OCI-LY7 (cell line): ENCODE measurements at regions not wholly inside any gene's neighbourhood (a gene's known extent, or its start where the extent isn't known, plus 50 kb on each side); places are given as distances from the start of the nearest gene placed in this dataset.

ENCODE experiments used
- EZH2phosphoT487 ChIP-seq: fragments of 200-600 bp; sonication (generic); IDR thresholded peaks from 2 replicates; pipeline ENCODE4 v1.6.1; 2018; ENCODE audit warnings: low read depth, borderline replicate concordance, mild to moderate bottlenecking, mixed run types, antibody characterized with exemption, low read length, moderate library complexity, mixed read lengths
- TF ChIP-seq, protein P1 (sequence below): fragments of 200-600 bp; sonication (generic); conservative IDR thresholded peaks from 2 replicates; pipeline ENCODE4 v1.5.1; 2014; ENCODE audit warnings: mild to moderate bottlenecking, antibody characterized with exemption, low read length, moderate library complexity, mixed read lengths

DNA sequence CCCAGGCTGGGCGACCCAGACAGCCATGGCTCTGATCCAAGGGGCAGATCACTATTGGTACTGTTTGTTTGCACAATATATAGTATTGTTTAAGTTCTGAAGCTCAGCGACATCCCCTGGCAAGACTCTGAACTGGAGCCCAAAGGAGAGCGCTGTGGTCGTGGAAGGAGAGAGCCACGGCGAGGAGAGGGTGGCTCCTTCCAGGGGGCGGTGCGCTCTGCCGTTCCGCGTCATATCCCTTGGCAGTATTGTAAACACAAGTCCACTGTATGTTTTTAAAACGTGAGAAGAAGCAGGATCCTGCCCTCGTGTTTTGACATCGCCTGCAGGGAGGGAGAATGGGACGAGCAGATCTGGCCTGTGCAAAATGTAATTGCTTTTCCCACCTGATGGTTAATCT is 185.5 kb downstream of the RAB28 start:
- TF ChIP-seq, protein P1, sequence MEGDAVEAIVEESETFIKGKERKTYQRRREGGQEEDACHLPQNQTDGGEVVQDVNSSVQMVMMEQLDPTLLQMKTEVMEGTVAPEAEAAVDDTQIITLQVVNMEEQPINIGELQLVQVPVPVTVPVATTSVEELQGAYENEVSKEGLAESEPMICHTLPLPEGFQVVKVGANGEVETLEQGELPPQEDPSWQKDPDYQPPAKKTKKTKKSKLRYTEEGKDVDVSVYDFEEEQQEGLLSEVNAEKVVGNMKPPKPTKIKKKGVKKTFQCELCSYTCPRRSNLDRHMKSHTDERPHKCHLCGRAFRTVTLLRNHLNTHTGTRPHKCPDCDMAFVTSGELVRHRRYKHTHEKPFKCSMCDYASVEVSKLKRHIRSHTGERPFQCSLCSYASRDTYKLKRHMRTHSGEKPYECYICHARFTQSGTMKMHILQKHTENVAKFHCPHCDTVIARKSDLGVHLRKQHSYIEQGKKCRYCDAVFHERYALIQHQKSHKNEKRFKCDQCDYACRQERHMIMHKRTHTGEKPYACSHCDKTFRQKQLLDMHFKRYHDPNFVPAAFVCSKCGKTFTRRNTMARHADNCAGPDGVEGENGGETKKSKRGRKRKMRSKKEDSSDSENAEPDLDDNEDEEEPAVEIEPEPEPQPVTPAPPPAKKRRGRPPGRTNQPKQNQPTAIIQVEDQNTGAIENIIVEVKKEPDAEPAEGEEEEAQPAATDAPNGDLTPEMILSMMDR, result no peak
- no peak for TF ChIP-seq EZH2phosphoT487
